Caco-2 (cell line): ENCODE measurements at regions not wholly inside any gene's neighbourhood (a gene's known extent, or its start where the extent isn't known, plus 50 kb on each side); places are given as distances from the start of the nearest gene placed in this dataset.

ENCODE experiments used
- BruUV-seq: library from RNA; stranded (reverse); fragments of 400-500 nt; replicated peaks from 2 replicates; lab custom pipeline; 2021; lab: Mats Ljungman, UMichigan
- CTCF ChIA-PET: fragments of 300-600 bp; sonication (Branson Sonifier 250); formaldehyde crosslinking; loops from one replicate; lab custom pipeline; 2022; ENCODE audit warnings: antibody characterized with exemption; lab: Charles Lee
- POLR2A ChIA-PET: fragments of 300-600 bp; sonication (Branson Sonifier 250); formaldehyde crosslinking; loops from one replicate; lab custom pipeline; 2022; ENCODE audit warnings: antibody characterized with exemption; lab: Charles Lee
- DNase-seq, 2 experiments: peaks; one replicate each; pipeline versions ENCODE4 v3.0.0 to v3.0.0-alpha.2; 2020 to 2022
- H3K27me3 ChIP-seq: replicated peaks from 2 replicates; pipeline ENCODE4 v1.6.0; 2011; ENCODE audit warnings: low read length; ENCODE audit not compliant: control insufficient read depth, insufficient read depth
- H3K36me3 ChIP-seq: 2 replicates; pipeline ENCODE4 v1.5.1; 2011; ENCODE audit warnings: low read length; ENCODE audit not compliant: control insufficient read depth, insufficient read depth
- H3K4me1 ChIP-seq: fragments of 250-450 bp; sonication (Bioruptor Pico); 2 replicates; pipeline ENCODE4 v1.5.1; 2020; ENCODE audit warnings: mild to moderate bottlenecking
- H3K4me3 ChIP-seq: 2 replicates; pipeline ENCODE4 v1.5.1; 2011; ENCODE audit warnings: low read depth, mild to moderate bottlenecking, control low read depth, low read length
- H3K9me3 ChIP-seq: fragments of 250-450 bp; sonication (Bioruptor Pico); 2 replicates; pipeline ENCODE4 v1.5.1; 2020; ENCODE audit warnings: mild to moderate bottlenecking, moderate library complexity
- H3K27ac Mint-ChIP-seq: one replicate; pipeline ENCODE4 v1.8.0; 2022; ENCODE audit warnings: mixed read lengths; ENCODE audit not compliant: unreplicated experiment
- H3K27me3 Mint-ChIP-seq: one replicate; pipeline ENCODE4 v1.8.0; 2022; ENCODE audit warnings: mixed read lengths; ENCODE audit not compliant: insufficient read depth, unreplicated experiment
- H3K36me3 Mint-ChIP-seq: one replicate; pipeline ENCODE4 v1.8.0; 2022; ENCODE audit warnings: mild to moderate bottlenecking, mixed read lengths; ENCODE audit not compliant: insufficient read depth, unreplicated experiment
- H3K4me1 Mint-ChIP-seq: one replicate; pipeline ENCODE4 v1.8.0; 2022; ENCODE audit warnings: low read depth, mixed read lengths; ENCODE audit not compliant: unreplicated experiment
- H3K4me3 Mint-ChIP-seq: one replicate; pipeline ENCODE4 v1.8.0; 2022; ENCODE audit warnings: mild to moderate bottlenecking, moderate library complexity, mixed read lengths; ENCODE audit not compliant: unreplicated experiment
- H3K9me3 Mint-ChIP-seq: one replicate; pipeline ENCODE4 v1.8.0; 2022; ENCODE audit warnings: mixed read lengths; ENCODE audit not compliant: unreplicated experiment
- CTCF ChIP-seq, 2 experiments: fragments of 200-600 bp in 1 of 2; IDR thresholded peaks; 1 replicate in 1 of 2; 2 replicates in 1 of 2; pipeline versions ENCODE4 v1.5.1 to v1.8.0; 2011 to 2022; ENCODE audit warnings: antibody characterized with exemption in 1 of 2, control low read depth in 1 of 2, inconsistent platforms in 1 of 2, low read depth in 1 of 2, low read length in 1 of 2, mild to moderate bottlenecking in 1 of 2, moderate library complexity in 1 of 2; ENCODE audit not compliant: insufficient read depth in 1 of 2, severe bottlenecking in 1 of 2, unreplicated experiment in 1 of 2
- intact Hi-C: fragments of 100-400 bp; cut with micrococcal nuclease; formaldehyde crosslinking; loops from one replicate; pipeline ENCODE4 v1.10.0; 2022; ENCODE audit not compliant: unreplicated experiment

GRCh38 chr13:77456271-77456670 is 79.2 kb upstream of the SCEL start:
- Mint-ChIP-seq H3K27ac (no peak overlapping the region), H3K4me1 (no peaks in the 10 kb centered on the region), H3K9me3 (no peaks in the 10 kb centered on the region), H3K4me3 (no peak overlapping the region), H3K36me3 (no peaks in the 10 kb centered on the region), H3K27me3 (peaks cover 12% of the 10 kb centered on the region)
- Histone ChIP-seq H3K9me3 (no peaks in the 10 kb centered on the region), H3K4me3 (no peak overlapping the region), H3K36me3 (no peaks in the 10 kb centered on the region), H3K4me1 (no peaks in the 10 kb centered on the region), H3K27me3 (no peaks in the 10 kb centered on the region; the same call in 1 of the 2 replicates)
- no peak for TF ChIP-seq CTCF (IDR thresholded peaks at IDR 0.05; ENCODE audit: insufficient read depth in 1 of 2, low read depth in 1 of 2, low read length in 1 of 2, severe bottlenecking in 1 of 2, unreplicated experiment in 1 of 2)
- intact Hi-C loops, result no loop called here
- ChIA-PET POLR2A (no interaction called here), CTCF (no interaction called here)
- no peak for DNase-seq
- no TSS peak for BruUV-seq

- DNase-seq, result no peak
- Histone ChIP-seq H3K9me3 (no peaks in the 10 kb centered on the region), H3K27me3 (no peaks in the 10 kb centered on the region), H3K4me1 (no peaks in the 10 kb centered on the region), H3K4me3 (no peak overlapping the region), H3K36me3 (no peaks in the 10 kb centered on the region)
- H3K36me3 Mint-ChIP-seq, result no peaks in the 10 kb centered on the region
- BruUV-seq, result no TSS peak
- peaks cover 7% of the 10 kb centered on the region for H3K27me3 Mint-ChIP-seq
- H3K27ac Mint-ChIP-seq, result no peak overlapping the region
- H3K4me3 Mint-ChIP-seq, result no peak overlapping the region
- ChIA-PET POLR2A (no interaction called here), CTCF (no interaction called here)
- no peaks in the 10 kb centered on the region for H3K9me3 Mint-ChIP-seq
- intact Hi-C loops, result no loop called here
- no peak for TF ChIP-seq CTCF (IDR thresholded peaks at IDR 0.05; ENCODE audit: insufficient read depth in 1 of 2, low read depth in 1 of 2, low read length in 1 of 2, severe bottlenecking in 1 of 2, unreplicated experiment in 1 of 2)
- no peaks in the 10 kb centered on the region for H3K4me1 Mint-ChIP-seq
Observed at GRCh38 chr13:77449265-77449664, 86.2 kb upstream of the SCEL start.

- Histone ChIP-seq H3K9me3 (no peaks in the 10 kb centered on the region), H3K27me3 (no peaks in the 10 kb centered on the region), H3K4me1 (no peaks in the 10 kb centered on the region), H3K36me3 (no peaks in the 10 kb centered on the region), H3K4me3 (no peak overlapping the region)
- TF ChIP-seq CTCF (IDR thresholded peaks at IDR 0.05; ENCODE audit: insufficient read depth in 1 of 2, low read depth in 1 of 2, low read length in 1 of 2, severe bottlenecking in 1 of 2, unreplicated experiment in 1 of 2), result no peak
- BruUV-seq, result no TSS peak
- intact Hi-C loops, result no loop called here
- H3K27me3 Mint-ChIP-seq, result peaks cover 2% of the 10 kb centered on the region
- ChIA-PET CTCF (no interaction called here), POLR2A (no interaction called here)
- H3K27ac Mint-ChIP-seq, result no peak overlapping the region
- H3K36me3 Mint-ChIP-seq, result no peaks in the 10 kb centered on the region
- no peaks in the 10 kb centered on the region for H3K4me1 Mint-ChIP-seq
- H3K4me3 Mint-ChIP-seq, result no peak overlapping the region
- no peak for DNase-seq
- no peaks in the 10 kb centered on the region for H3K9me3 Mint-ChIP-seq
Observed at GRCh38 chr13:77448689-77449088, 86.8 kb upstream of the SCEL start.
